DND-41 (cell line): ENCODE measurements at regions not wholly inside any gene's neighbourhood (a gene's known extent, or its start where the extent isn't known, plus 50 kb on each side); places are given as distances from the start of the nearest gene placed in this dataset.

Experiments used
- CTCF ChIP-seq: IDR thresholded peaks from 2 replicates; pipeline ENCODE4 v1.5.1; 2012; ENCODE audit warnings: borderline replicate concordance, low read length, moderate library complexity, mild to moderate bottlenecking; ENCODE audit not compliant: poor library complexity, severe bottlenecking; ENCODE audit errors: extremely low read depth
- EZH2 ChIP-seq: IDR thresholded peaks from 3 replicates; pipeline ENCODE4 v1.6.1; 2012; ENCODE audit warnings: borderline replicate concordance, low read depth, mild to moderate bottlenecking, moderate library complexity, low read length, inconsistent platforms; ENCODE audit not compliant: severe bottlenecking

- no peak for TF ChIP-seq CTCF
- no peak for TF ChIP-seq EZH2
These were observed 781.5 kb upstream of the POM121L12 start for GRCh38 chr7:52253953-52254352.
